Hematopoietic multipotent progenitor cell (in vitro differentiated cells): ENCODE measurements at regions not wholly inside any gene's neighbourhood (a gene's known extent, or its start where the extent isn't known, plus 50 kb on each side); places are given as distances from the start of the nearest gene placed in this dataset.
"Not testable (repeated sequence)": the region's sequence is repeated elsewhere in the genome, so short reads cannot be mapped to it uniquely, and the experiment has no call there.

Experiments used
- DNase-seq, 3 donors: peaks; one replicate each; pipeline ENCODE4 v3.0.0-alpha.2; 2011 to 2015; ENCODE audit warnings: low read depth in 2 of 3, low spot score in 2 of 3

- no peak for DNase-seq
Observed at GRCh38 chr2:126272401-126272800, 383.6 kb upstream of the GYPC start.

GRCh38 chr2:126275098-126275497 is 380.9 kb upstream of the GYPC start:
- no peak for DNase-seq

DNA sequence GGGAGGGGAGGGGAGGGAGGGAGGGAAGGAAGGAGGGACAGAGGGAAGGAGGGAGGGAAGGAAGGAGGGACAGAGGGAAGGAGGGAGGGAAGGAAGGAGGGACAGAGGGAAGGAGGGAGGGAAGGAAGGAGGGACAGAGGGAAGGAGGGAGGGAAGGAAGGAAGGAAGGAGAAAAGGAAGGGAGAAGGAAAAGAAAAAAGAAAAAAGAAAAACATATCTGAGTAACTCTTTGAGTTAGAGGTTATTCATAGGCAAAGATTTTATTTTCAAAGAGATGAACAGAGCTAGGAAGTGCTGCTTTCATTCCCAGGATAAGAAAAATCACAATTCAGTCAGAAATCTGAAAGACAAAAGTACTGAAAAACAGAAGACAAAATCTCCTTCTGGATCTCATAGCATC is 379.7 kb upstream of the GYPC start:
- not testable (repeated sequence) for DNase-seq

DNA sequence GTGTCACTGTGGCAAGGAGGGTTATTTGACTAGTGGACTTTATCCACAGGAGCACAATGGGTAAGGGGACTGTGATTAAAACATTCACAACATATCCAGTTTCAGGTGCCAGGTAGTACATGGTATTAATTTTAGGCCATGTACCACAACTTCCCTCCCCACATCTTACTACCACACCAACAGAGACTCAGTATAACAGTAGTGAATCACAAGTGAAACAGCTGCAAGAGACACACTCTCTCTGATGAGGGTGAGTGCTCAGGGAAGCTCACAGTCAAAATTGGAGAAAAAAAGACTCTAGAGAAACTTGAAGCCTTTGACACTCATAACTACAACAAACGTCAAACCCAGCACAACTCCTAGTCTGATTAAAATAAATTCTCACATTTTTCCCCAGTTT is 367.6 kb upstream of the GYPC start:
- no peak for DNase-seq

DNA sequence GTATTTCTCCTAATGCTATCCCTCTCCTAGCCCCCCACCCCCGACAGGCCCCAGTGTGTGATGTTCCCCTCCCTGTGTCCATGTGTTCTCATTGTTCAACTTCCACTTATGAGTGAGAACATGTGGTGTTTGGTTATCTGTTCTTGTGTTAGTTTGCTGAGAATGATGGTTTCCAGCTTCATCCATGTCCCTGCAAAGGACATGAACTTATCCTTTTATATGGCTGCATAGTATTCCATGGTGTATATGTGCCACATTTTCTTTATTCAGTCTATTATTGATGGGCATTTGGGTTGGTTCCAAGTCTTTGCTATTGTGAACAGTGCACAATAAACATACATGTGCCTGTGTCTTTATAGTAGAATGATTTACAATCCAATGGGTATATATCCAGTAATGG is 362.0 kb upstream of the GYPC start:
- not testable (repeated sequence) for DNase-seq

- no peak for DNase-seq
Observed at GRCh38 chr2:126299469-126299976, 356.4 kb upstream of the GYPC start.

DNA sequence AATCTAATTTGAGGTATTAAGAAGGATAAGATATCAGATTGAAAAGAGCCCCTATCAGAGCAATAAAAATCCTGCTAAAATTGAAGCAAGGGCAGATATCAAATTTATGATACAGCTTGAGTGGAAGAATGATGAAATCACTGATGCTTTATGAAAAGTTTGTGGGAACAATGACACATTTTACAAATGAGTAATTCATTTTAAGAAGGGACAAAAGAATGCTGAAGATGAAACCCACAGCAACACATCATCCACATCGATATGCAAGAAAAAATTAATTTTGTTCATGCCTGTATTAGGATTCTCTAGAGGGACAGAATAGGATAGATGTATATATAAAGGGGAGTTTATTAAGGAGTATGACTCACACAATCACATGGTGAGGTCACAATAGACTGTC is 355.6 kb upstream of the GYPC start:
- no peak for DNase-seq

- no peak for DNase-seq
Observed at GRCh38 chr2:126302043-126302442, 353.9 kb upstream of the GYPC start.

DNA sequence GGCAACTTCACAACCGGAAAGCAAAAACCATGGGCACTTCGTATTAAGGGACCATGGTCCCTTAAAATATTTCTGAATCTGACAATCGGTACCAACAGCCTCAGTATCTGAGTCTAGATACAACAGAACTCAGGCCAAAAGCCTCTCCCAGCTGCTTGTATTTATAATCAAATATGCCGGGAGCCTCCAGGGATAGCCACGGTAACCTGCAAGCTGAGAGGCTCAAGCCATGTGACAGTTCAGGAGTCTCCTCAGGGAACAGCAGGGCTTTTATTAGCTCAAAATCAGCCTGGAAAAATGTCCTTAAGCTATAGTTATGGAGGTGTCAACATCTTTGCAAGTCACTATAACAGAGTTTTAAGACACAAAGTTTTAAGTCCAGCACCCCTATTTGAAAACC is 352.8 kb upstream of the GYPC start:
- DNase-seq, result no peak

- DNase-seq, result no peak
Observed at GRCh38 chr2:126304154-126304553, 351.8 kb upstream of the GYPC start.

- DNase-seq, result no peak
Observed at GRCh38 chr2:126306539-126306938, 349.4 kb upstream of the GYPC start.

DNA sequence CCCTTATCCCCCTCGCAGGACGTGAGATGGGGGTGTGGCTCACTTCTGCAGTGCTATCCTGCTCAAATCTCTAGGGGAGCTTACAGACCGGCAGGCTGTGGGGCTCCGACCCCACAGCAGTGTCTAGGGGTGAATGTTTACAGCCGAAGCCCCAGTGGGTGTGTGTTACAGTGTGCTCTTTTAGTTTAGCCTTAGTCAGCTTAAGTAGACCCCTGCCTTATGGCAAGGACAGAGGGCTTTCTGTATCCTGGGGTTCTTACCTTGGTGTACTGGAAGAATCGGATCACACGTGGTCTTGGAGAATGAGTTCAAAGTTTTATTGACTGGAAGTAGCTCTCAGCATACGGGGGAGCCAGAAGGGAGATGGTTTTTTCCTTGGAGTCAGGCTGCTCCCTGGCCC is 348.2 kb upstream of the GYPC start:
- no peak for DNase-seq

GRCh38 chr2:126309185-126309584 is 346.8 kb upstream of the GYPC start:
- DNase-seq, result no peak

- no peak for DNase-seq
Observed at GRCh38 chr2:126312579-126312978, 343.4 kb upstream of the GYPC start.

- DNase-seq, result no peak
Observed at GRCh38 chr2:126315828-126316227, 340.1 kb upstream of the GYPC start.

DNA sequence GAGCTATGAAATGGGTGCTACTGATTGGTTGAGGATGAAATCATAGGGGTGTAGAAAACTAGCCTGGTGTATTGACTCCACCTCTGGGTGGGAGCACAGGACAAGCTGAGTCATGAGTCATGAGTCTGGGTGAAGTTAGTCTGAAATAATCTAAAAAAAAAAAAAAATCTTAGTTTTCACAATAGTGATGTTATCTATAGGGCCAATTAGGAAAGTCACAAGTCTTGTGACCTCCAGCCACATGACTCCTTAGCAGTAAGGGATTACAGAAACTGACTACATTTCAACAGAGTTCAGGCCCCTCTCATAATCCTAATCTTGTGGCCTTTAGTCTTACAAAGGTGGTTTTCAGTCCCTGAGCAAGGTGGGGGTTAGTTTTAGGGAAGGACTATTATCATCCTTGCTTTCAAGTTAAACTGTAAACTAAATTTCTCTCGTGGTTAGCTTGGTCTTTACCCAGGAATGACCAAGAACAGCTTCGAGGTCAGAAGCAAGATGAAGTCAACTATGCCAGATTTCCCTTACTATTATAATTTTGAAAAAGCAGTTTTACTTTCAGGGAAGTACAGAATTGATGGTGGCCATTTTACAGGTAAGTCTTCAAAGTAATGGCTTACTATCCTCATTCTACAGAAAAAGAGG is 338.0 kb upstream of the GYPC start:
- peak in 1 of 3 donors; percentile 0 for DNase-seq

DNA sequence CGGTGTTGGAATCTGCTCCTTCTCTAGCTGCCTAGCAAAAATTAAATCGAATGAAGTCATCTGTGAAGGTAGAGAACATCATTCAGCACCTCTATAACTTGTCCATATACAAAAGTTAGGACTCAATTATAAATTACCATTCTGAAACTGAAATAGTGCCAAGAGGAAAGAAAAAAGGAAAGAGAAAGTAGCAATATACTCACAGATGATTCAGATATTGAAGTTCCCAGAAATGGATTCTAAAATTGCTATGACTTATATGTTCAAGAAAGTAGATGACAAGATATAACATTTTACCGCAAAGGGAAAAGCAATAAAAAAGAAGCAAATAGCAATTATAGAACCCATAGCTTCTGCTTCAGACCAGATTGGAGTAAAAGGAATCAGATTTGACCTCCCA is 333.6 kb upstream of the GYPC start:
- no peak for DNase-seq

- no peak for DNase-seq
Observed at GRCh38 chr2:126325202-126325601, 330.8 kb upstream of the GYPC start.

GRCh38 chr2:126329173-126329572 is 326.8 kb upstream of the GYPC start:
- DNase-seq, result no peak

DNA sequence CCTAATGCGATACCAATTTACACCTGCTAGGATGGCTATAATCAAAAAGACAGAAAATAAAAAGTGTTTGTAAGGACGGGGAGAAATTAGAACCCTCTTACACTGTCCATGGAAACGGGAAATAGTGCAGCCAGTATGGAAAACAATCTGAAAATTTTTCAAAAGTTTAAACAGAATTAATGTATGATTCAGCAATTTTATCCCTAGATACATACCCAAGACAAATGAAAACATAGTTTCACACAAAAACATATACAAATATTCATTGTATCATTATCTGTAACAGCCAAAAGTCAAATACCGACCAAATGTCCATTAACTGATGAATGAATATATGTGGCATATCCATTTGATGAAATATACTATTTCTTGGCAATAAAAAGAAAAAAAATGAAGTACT is 313.5 kb upstream of the GYPC start:
- DNase-seq, result no peak

GRCh38 chr2:126343136-126343535 is 312.8 kb upstream of the GYPC start:
- no peak for DNase-seq

DNA sequence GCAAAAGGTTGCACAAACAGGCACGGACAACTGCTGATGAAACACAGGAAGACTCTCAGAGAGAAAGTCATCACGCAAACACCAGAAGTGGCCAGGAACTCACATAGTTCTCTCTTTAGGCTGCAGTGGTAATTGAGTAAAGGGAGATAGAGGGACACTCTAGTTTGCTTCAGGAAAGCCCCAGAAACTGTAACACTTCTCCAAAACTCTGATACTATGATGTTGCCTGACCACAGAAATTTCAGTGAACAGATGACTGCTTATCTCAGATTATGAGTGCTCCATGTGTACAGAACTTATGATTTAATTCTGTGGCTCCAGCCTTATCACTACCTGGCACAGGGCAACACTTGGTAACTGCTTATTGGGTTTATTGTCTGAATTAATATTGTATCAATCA is 311.5 kb upstream of the GYPC start:
- peak in 2 of 3 donors; percentile 4 to 17 for DNase-seq

GRCh38 chr2:126345691-126346090 is 310.3 kb upstream of the GYPC start:
- no peak for DNase-seq
